ENCODE measurements at regions not wholly inside any gene's neighbourhood (a gene's known extent, or its start where the extent isn't known, plus 50 kb on each side); places are given as distances from the start of the nearest gene placed in this dataset.

GRCh38 chr2:104388296-104388695 lies 465.6 kb upstream of the POU3F3 start:
- DNase-seq (ENCODE audit: extremely low read depth, low read depth), result no peak
- TF ChIP-seq CTCF (IDR thresholded peaks at IDR 0.05; ENCODE audit: low read depth, low read length, missing control alignments), result no peak
- H3K4me3 ChIP-seq (replicated peaks; ENCODE audit: low read depth, low read length), result no peak overlapping the region

GRCh38 chr2:104402825-104403224 lies 451.1 kb upstream of the POU3F3 start:
- H3K4me3 ChIP-seq (replicated peaks; ENCODE audit: low read depth, low read length), result no peak overlapping the region
- no peak for DNase-seq (ENCODE audit: extremely low read depth, low read depth)
- TF ChIP-seq CTCF (IDR thresholded peaks at IDR 0.05; ENCODE audit: low read depth, low read length, missing control alignments), result no peak

- DNase-seq (ENCODE audit: extremely low read depth, low read depth), result no peak
- H3K4me3 ChIP-seq (replicated peaks; ENCODE audit: low read depth, low read length), result no peak overlapping the region
- no peak for TF ChIP-seq CTCF (IDR thresholded peaks at IDR 0.05; ENCODE audit: low read depth, low read length, missing control alignments)
Measured at GRCh38 chr2:104404526-104404925, 449.4 kb upstream of the POU3F3 start.

- no peak for DNase-seq (ENCODE audit: extremely low read depth, low read depth)
- TF ChIP-seq CTCF (IDR thresholded peaks at IDR 0.05; ENCODE audit: low read depth, low read length, missing control alignments), result no peak
- H3K4me3 ChIP-seq (replicated peaks; ENCODE audit: low read depth, low read length), result no peak overlapping the region
Measured at GRCh38 chr2:104405623-104406022, 448.3 kb upstream of the POU3F3 start.

GRCh38 chr2:104406261-104406726 lies 447.6 kb upstream of the POU3F3 start:
- no peak overlapping the region for H3K4me3 ChIP-seq (replicated peaks; ENCODE audit: low read depth, low read length)
- TF ChIP-seq CTCF (IDR thresholded peaks at IDR 0.05; ENCODE audit: low read depth, low read length, missing control alignments), result no peak
- DNase-seq (ENCODE audit: extremely low read depth, low read depth), result no peak

GRCh38 chr2:104407641-104408040 lies 446.3 kb upstream of the POU3F3 start:
- no peak overlapping the region for H3K4me3 ChIP-seq (replicated peaks; ENCODE audit: low read depth, low read length)
- TF ChIP-seq CTCF (IDR thresholded peaks at IDR 0.05; ENCODE audit: low read depth, low read length, missing control alignments), result no peak
- no peak for DNase-seq (ENCODE audit: extremely low read depth, low read depth)

GRCh38 chr2:104408266-104408665 lies 445.6 kb upstream of the POU3F3 start:
- no peak for DNase-seq (ENCODE audit: extremely low read depth, low read depth)
- TF ChIP-seq CTCF (IDR thresholded peaks at IDR 0.05; ENCODE audit: low read depth, low read length, missing control alignments), result no peak

More at GRCh38 chr2:104408266-104408665, 445.6 kb upstream of the POU3F3 start:
- no peak overlapping the region for H3K4me3 ChIP-seq (replicated peaks; ENCODE audit: low read depth, low read length)

All from HFF-Myc (cell line).